GM03348 (cell line): ENCODE measurements at regions not wholly inside any gene's neighbourhood (a gene's known extent, or its start where the extent isn't known, plus 50 kb on each side); places are given as distances from the start of the nearest gene placed in this dataset.
A peak's percentile ranks its signal among the peaks of the same experiment; 100 is the strongest.

Source experiments
- DNase-seq: peaks from one replicate; pipeline ENCODE4 v3.0.0; 2012; ENCODE audit warnings: low spot score

- DNase-seq, result no peak
Measured at GRCh38 chr4:89665662-89666061, 171.3 kb downstream of the SNCA start.

- no peak for DNase-seq
Measured at GRCh38 chr4:89664521-89664920, 172.4 kb downstream of the SNCA start.

- DNase-seq, result peak; percentile 17
Measured at GRCh38 chr4:89661173-89661899, 175.6 kb downstream of the SNCA start.

- DNase-seq, result no peak
Measured at GRCh38 chr4:89660444-89661172, 176.4 kb downstream of the SNCA start.

GRCh38 chr4:89658701-89659024, 178.3 kb downstream of the SNCA start:
- no peak for DNase-seq

- peak; percentile 27 for DNase-seq
Measured at GRCh38 chr4:89657931-89658700, 178.8 kb downstream of the SNCA start.

GRCh38 chr4:89653012-89653411, 183.9 kb downstream of the SNCA start:
- no peak for DNase-seq

GRCh38 chr4:89645482-89645881, 191.5 kb downstream of the SNCA start:
- DNase-seq, result no peak

- no peak for DNase-seq
Measured at GRCh38 chr4:89641367-89641687, 195.6 kb downstream of the SNCA start.

- peak; percentile 66 for DNase-seq
Measured at GRCh38 chr4:89640620-89641366, 196.2 kb downstream of the SNCA start.

GRCh38 chr4:89639395-89639794, 197.6 kb downstream of the SNCA start:
- no peak for DNase-seq

GRCh38 chr4:89625599-89626293, 211.2 kb downstream of the SNCA start:
- DNase-seq, result no peak

GRCh38 chr4:89619206-89619962, 217.6 kb downstream of the SNCA start:
- no peak for DNase-seq

GRCh38 chr4:89618151-89618550, 218.8 kb downstream of the SNCA start:
- DNase-seq, result no peak

- DNase-seq, result no peak
Measured at GRCh38 chr4:89617317-89617716, 219.6 kb downstream of the SNCA start.

- DNase-seq, result no peak
Measured at GRCh38 chr4:89616382-89616781, 220.6 kb downstream of the SNCA start.

- DNase-seq, result no peak
Measured at GRCh38 chr4:89615051-89615450, 221.9 kb downstream of the SNCA start.

GRCh38 chr4:89614155-89614554, 222.8 kb downstream of the SNCA start:
- no peak for DNase-seq

- DNase-seq, result no peak
Measured at GRCh38 chr4:89610236-89610635, 226.7 kb downstream of the SNCA start.

- DNase-seq, result no peak
Measured at GRCh38 chr4:89609756-89610155, 227.2 kb downstream of the SNCA start.

- DNase-seq, result no peak
Measured at GRCh38 chr4:89604951-89605350, 232.0 kb downstream of the SNCA start.
